Ishikawa (cell line): ENCODE measurements at regions not wholly inside any gene's neighbourhood (a gene's known extent, or its start where the extent isn't known, plus 50 kb on each side); places are given as distances from the start of the nearest gene placed in this dataset.

Source experiments
- CEBPB ChIP-seq: IDR thresholded peaks from 2 replicates; pipeline ENCODE4 v1.6.1; 2012
- CREB1 ChIP-seq: IDR thresholded peaks from 2 replicates; pipeline ENCODE4 v1.6.1; 2012; ENCODE audit warnings: low read depth
- EGR1 ChIP-seq: IDR thresholded peaks from 2 replicates; pipeline ENCODE4 v1.6.1; 2012
- EP300 ChIP-seq: IDR thresholded peaks from 2 replicates; pipeline ENCODE4 v1.6.1; 2012; ENCODE audit warnings: borderline replicate concordance
- FOXM1 ChIP-seq: IDR thresholded peaks from 2 replicates; pipeline ENCODE4 v1.6.1; 2012; ENCODE audit warnings: low read depth, borderline replicate concordance
- NFIC ChIP-seq: IDR thresholded peaks from 2 replicates; pipeline ENCODE4 v1.6.1; 2012
- RAD21 ChIP-seq: IDR thresholded peaks from 2 replicates; pipeline ENCODE4 v1.6.1; 2012; ENCODE audit warnings: low read depth
- TAF1 ChIP-seq: IDR thresholded peaks from 2 replicates; pipeline ENCODE4 v1.6.1; 2012; ENCODE audit warnings: low read depth, mild to moderate bottlenecking
- TCF12 ChIP-seq: IDR thresholded peaks from 2 replicates; pipeline ENCODE4 v1.6.1; 2012; ENCODE audit warnings: low read depth
- TEAD4 ChIP-seq: IDR thresholded peaks from 2 replicates; pipeline ENCODE4 v1.6.1; 2012
- YY1 ChIP-seq: IDR thresholded peaks from 2 replicates; pipeline ENCODE4 v1.6.1; 2012; ENCODE audit warnings: low read depth
- ZBTB7A ChIP-seq: IDR thresholded peaks from 2 replicates; pipeline ENCODE4 v1.6.1; 2012; ENCODE audit warnings: low read depth
- TF ChIP-seq, protein P1 (sequence below): IDR thresholded peaks from 2 replicates; pipeline ENCODE4 v1.6.1; 2012; ENCODE audit warnings: low read depth, mild to moderate bottlenecking
- TF ChIP-seq, protein P2 (sequence below): IDR thresholded peaks from 2 replicates; pipeline ENCODE4 v1.6.1; 2012
- TF ChIP-seq, protein P3 (sequence below): IDR thresholded peaks from 2 replicates; pipeline ENCODE4 v1.6.1; 2012

DNA sequence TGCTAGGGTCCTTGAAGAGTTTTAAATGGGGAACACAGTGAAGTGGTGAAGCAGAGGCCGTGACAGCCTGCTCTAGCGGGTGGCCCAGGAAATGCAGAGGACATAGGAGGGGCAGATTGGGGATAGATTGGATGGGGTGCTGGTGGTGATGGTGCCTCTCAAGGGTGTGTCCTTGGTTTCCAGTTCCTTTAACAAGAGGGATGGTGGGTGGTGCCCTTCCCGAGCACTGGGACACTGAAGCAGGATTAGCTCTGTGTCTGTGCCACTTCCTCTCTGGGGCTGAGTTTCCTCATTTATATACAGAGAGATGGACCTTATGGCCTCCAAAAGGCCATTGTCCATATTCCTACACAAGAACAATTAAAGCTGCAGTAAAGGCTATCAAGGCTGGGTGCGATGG lies 285.5 kb downstream of the TCF7L2 start:
- TF ChIP-seq RAD21 (no peak), TCF12 (no peak), EP300 (no peak), EGR1 (no peak), TAF1 (no peak), CEBPB (no peak), YY1 (no peak), ZBTB7A (no peak), NFIC (no peak), FOXM1 (no peak)
- TF ChIP-seq, protein P1, sequence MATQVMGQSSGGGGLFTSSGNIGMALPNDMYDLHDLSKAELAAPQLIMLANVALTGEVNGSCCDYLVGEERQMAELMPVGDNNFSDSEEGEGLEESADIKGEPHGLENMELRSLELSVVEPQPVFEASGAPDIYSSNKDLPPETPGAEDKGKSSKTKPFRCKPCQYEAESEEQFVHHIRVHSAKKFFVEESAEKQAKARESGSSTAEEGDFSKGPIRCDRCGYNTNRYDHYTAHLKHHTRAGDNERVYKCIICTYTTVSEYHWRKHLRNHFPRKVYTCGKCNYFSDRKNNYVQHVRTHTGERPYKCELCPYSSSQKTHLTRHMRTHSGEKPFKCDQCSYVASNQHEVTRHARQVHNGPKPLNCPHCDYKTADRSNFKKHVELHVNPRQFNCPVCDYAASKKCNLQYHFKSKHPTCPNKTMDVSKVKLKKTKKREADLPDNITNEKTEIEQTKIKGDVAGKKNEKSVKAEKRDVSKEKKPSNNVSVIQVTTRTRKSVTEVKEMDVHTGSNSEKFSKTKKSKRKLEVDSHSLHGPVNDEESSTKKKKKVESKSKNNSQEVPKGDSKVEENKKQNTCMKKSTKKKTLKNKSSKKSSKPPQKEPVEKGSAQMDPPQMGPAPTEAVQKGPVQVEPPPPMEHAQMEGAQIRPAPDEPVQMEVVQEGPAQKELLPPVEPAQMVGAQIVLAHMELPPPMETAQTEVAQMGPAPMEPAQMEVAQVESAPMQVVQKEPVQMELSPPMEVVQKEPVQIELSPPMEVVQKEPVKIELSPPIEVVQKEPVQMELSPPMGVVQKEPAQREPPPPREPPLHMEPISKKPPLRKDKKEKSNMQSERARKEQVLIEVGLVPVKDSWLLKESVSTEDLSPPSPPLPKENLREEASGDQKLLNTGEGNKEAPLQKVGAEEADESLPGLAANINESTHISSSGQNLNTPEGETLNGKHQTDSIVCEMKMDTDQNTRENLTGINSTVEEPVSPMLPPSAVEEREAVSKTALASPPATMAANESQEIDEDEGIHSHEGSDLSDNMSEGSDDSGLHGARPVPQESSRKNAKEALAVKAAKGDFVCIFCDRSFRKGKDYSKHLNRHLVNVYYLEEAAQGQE = no peak
- TF ChIP-seq, protein P2, sequence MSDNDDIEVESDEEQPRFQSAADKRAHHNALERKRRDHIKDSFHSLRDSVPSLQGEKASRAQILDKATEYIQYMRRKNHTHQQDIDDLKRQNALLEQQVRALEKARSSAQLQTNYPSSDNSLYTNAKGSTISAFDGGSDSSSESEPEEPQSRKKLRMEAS = no peak

DNA sequence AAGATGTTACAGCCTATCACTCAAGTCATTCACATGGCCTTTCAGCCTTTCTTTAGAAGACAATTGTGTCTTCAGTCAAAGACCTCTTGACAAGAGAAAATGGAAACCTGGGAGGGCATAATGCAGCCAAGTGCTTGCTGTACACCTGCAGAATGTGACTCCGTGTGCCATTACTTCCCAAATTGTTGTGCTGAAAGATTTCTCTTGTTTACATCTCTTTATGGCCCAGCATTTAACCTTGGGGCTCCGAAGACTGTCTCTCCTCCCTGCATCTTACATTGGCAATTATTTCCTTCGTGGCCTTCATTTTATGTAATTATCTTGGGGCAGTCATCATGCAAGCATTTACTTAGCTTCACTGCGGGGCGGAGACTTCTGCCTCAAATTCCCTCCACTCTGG lies 287.0 kb downstream of the TCF7L2 start:
- TF ChIP-seq FOXM1 (no peak), EGR1 (no peak)

DNA sequence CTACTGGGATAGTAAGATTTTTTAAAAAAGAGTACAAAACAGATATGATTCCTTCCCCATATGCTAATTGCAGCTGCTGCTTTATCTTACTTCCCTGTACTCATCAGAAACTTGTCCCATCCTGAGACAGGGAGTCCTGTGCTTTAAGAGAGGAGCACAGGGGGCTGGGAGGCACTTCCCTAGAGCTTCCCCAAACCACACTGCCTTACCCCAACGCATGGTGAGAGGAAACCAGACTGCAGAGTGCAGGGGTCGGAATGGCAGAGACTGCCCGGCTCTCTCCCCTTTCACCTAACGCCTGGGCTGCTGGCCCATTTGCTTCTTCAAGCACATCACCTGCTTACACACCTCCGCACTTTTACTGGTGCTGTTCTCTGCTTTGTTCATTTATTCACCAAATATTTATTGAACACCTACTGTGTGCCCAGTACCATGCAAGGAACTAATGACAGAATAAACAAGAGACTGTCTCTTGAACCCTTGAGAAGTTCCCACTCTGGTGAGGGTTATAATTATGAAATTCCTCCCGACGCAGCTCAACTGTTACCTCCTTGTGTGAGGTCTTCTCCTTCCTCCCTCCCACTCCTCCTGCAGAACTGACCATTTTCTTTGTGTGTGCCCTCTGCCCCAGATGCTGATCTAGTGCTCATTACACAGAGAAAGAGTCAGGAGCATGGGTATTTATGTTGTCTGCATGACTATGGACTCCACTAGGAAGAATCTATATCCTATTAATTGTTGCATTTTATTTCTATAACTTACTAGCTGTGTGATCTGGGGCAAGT lies 289.7 kb downstream of the TCF7L2 start:
- TF ChIP-seq EGR1 (no peak), ZBTB7A (no peak), TAF1 (no peak), NFIC (no peak), EP300 (no peak), CEBPB (no peak), TCF12 (no peak), FOXM1 (no peak), CREB1 (no peak), RAD21 (no peak)
- TF ChIP-seq, protein P2 = no peak
- TF ChIP-seq, protein P1 = no peak
- TF ChIP-seq, protein P3, sequence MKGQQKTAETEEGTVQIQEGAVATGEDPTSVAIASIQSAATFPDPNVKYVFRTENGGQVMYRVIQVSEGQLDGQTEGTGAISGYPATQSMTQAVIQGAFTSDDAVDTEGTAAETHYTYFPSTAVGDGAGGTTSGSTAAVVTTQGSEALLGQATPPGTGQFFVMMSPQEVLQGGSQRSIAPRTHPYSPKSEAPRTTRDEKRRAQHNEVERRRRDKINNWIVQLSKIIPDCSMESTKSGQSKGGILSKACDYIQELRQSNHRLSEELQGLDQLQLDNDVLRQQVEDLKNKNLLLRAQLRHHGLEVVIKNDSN = no peak

DNA sequence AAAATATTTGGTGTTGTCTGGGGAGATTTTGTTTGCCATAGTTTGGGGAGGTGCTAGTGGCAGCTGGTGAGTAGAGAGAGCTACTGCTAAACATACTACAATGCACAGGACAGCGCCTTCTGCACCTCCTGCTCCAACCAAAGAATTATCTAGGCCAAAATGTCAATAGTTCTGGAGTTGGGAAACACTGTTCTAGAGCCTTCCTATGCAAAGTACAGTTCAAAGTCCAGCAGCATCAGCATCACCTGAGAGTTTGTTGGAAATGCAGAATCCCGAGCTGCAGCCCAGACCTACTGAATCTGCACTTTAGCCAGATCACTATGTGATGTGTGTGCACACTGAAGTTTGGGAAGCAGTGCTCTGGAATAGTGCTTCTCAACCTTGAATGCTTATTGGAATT lies 290.7 kb downstream of the TCF7L2 start:
- TF ChIP-seq NFIC (no peak), TCF12 (no peak), CREB1 (no peak), CEBPB (no peak), TEAD4 (no peak), ZBTB7A (no peak), YY1 (no peak), EGR1 (no peak), RAD21 (no peak), FOXM1 (no peak), TAF1 (no peak), EP300 (no peak)
- TF ChIP-seq, protein P1 = no peak
- TF ChIP-seq, protein P3 = no peak
- TF ChIP-seq, protein P2 = no peak
